ENCODE measurements at regions not wholly inside any gene's neighbourhood (a gene's known extent, or its start where the extent isn't known, plus 50 kb on each side); places are given as distances from the start of the nearest gene placed in this dataset.

DNA sequence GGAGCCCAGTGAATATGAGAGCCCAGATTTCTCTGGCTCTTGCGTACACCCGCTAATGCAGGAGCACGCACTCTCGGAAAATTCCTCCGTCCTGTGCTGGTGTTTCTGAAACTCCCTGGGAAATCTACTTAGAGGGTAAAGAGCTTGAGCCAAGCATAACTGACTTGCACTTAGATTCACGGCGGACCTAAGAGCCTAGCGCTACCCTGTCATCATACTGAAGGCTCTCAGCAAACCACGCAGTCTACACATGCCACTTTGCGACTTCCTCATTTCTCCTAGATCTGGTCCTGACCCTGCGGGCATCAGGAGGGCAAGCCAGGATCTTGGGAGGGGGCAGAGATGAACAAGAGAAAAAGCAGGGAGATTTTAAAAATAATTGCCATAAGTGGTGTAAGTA, 324.7 kb downstream of the CD83 start:
- Histone ChIP-seq H2AFZ (ENCODE audit: low read depth, low read length) (no peak overlapping the region), H3K9ac (ENCODE audit: low read length) (no peak overlapping the region), H3K36me3 (ENCODE audit: insufficient read depth, low read length) (no peaks in the 10 kb centered on the region), H3K9me3 (ENCODE audit: insufficient read depth, low read depth, low read length) (peaks cover 11% of the 10 kb centered on the region), H3K4me2 (ENCODE audit: low read length) (no peak overlapping the region), H4K20me1 (ENCODE audit: insufficient read depth, low read length) (no peaks in the 10 kb centered on the region), H3K4me3 (ENCODE audit: insufficient read depth, low read depth, low read length) (no peak overlapping the region), H3K27me3 (ENCODE audit: insufficient read depth, low read length) (no peaks in the 10 kb centered on the region), H3K4me1 (ENCODE audit: insufficient read depth, low read length) (no peaks in the 10 kb centered on the region), H3K27ac (ENCODE audit: low read depth, low read length) (no peak overlapping the region), H3K79me2 (ENCODE audit: insufficient read depth, low read length) (no peaks in the 10 kb centered on the region)
- peaks cover 2% of the 10 kb centered on the region for H3K9me3 Mint-ChIP-seq (ENCODE audit: unreplicated experiment)
- H3K27ac Mint-ChIP-seq (ENCODE audit: unreplicated experiment) = no peak overlapping the region
- TF ChIP-seq, protein P1, sequence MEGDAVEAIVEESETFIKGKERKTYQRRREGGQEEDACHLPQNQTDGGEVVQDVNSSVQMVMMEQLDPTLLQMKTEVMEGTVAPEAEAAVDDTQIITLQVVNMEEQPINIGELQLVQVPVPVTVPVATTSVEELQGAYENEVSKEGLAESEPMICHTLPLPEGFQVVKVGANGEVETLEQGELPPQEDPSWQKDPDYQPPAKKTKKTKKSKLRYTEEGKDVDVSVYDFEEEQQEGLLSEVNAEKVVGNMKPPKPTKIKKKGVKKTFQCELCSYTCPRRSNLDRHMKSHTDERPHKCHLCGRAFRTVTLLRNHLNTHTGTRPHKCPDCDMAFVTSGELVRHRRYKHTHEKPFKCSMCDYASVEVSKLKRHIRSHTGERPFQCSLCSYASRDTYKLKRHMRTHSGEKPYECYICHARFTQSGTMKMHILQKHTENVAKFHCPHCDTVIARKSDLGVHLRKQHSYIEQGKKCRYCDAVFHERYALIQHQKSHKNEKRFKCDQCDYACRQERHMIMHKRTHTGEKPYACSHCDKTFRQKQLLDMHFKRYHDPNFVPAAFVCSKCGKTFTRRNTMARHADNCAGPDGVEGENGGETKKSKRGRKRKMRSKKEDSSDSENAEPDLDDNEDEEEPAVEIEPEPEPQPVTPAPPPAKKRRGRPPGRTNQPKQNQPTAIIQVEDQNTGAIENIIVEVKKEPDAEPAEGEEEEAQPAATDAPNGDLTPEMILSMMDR (IDR thresholded peaks at IDR 0.05; ENCODE audit: insufficient read depth, low read depth, low read length) = no peak
- no peak for TF ChIP-seq EZH2 (IDR thresholded peaks at IDR 0.05; ENCODE audit: insufficient read depth, low read length)
- no peak for DNase-seq (ENCODE audit: low read depth)
- H3K36me3 Mint-ChIP-seq (ENCODE audit: low read depth, unreplicated experiment) = no peaks in the 10 kb centered on the region
- H3K27me3 Mint-ChIP-seq (ENCODE audit: low read depth, unreplicated experiment) = no peaks in the 10 kb centered on the region
- H3K4me1 Mint-ChIP-seq (ENCODE audit: low read depth, unreplicated experiment) = peaks cover 26% of the 10 kb centered on the region
- no peak for FAIRE-seq
- H3K4me3 Mint-ChIP-seq (ENCODE audit: unreplicated experiment) = no peak overlapping the region

DNA sequence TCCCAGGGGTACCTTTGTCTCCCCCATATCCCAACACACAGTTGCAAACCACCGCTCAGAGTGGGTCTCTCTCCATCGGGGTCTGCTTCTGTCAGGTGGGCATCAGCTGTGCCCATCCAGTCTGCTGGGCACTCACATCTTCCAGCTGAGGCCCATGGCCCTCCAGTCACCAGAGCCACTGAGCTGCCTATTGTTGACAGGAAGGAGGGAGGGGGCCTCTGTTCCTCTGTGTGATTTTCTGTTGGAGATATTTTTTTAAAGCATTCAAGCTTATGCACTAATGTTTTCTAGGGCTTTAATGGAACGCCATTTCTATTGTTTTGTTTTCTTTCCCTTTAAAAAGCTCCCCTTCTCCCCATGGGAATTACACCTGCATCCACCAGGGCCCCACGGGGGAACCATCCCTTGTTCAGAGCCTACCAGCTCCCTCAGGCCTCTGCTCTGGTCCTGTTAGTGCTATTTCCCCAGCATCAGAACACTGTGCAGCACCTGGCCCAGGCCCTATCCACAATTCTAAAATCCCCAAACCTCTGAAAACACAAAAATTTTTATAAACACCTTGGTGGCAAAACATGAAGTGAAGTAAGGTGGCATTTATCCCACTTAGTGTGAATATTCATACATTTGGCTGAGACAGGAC, 326.2 kb downstream of the CD83 start:
- no peak for TF ChIP-seq EZH2 (IDR thresholded peaks at IDR 0.05; ENCODE audit: insufficient read depth, low read length)
- TF ChIP-seq, protein P1 (IDR thresholded peaks at IDR 0.05; ENCODE audit: insufficient read depth, low read depth, low read length) = no peak
- FAIRE-seq (no peak), DNase-seq (ENCODE audit: low read depth) (no peak)
- no peak overlapping the region for H3K27ac ChIP-seq (ENCODE audit: low read depth, low read length)
- no peaks in the 10 kb centered on the region for H3K36me3 ChIP-seq (ENCODE audit: insufficient read depth, low read length)
- no peak overlapping the region for H3K4me3 ChIP-seq (ENCODE audit: insufficient read depth, low read depth, low read length)
- H3K9me3 ChIP-seq (ENCODE audit: insufficient read depth, low read depth, low read length) = peaks cover 11% of the 10 kb centered on the region
- H3K4me2 ChIP-seq (ENCODE audit: low read length) = no peak overlapping the region
- Mint-ChIP-seq H3K9me3 (ENCODE audit: unreplicated experiment) (peaks cover 8% of the 10 kb centered on the region), H3K27ac (ENCODE audit: unreplicated experiment) (no peak overlapping the region), H3K4me3 (ENCODE audit: unreplicated experiment) (no peak overlapping the region), H3K4me1 (ENCODE audit: low read depth, unreplicated experiment) (peaks cover 26% of the 10 kb centered on the region), H3K36me3 (ENCODE audit: low read depth, unreplicated experiment) (no peaks in the 10 kb centered on the region), H3K27me3 (ENCODE audit: low read depth, unreplicated experiment) (no peaks in the 10 kb centered on the region)
- no peaks in the 10 kb centered on the region for H3K4me1 ChIP-seq (ENCODE audit: insufficient read depth, low read length)
- no peak overlapping the region for H2AFZ ChIP-seq (ENCODE audit: low read depth, low read length)
- no peaks in the 10 kb centered on the region for H4K20me1 ChIP-seq (ENCODE audit: insufficient read depth, low read length)
- H3K79me2 ChIP-seq (ENCODE audit: insufficient read depth, low read length) = no peaks in the 10 kb centered on the region
- no peaks in the 10 kb centered on the region for H3K27me3 ChIP-seq (ENCODE audit: insufficient read depth, low read length)
- no peak overlapping the region for H3K9ac ChIP-seq (ENCODE audit: low read length)

DNA sequence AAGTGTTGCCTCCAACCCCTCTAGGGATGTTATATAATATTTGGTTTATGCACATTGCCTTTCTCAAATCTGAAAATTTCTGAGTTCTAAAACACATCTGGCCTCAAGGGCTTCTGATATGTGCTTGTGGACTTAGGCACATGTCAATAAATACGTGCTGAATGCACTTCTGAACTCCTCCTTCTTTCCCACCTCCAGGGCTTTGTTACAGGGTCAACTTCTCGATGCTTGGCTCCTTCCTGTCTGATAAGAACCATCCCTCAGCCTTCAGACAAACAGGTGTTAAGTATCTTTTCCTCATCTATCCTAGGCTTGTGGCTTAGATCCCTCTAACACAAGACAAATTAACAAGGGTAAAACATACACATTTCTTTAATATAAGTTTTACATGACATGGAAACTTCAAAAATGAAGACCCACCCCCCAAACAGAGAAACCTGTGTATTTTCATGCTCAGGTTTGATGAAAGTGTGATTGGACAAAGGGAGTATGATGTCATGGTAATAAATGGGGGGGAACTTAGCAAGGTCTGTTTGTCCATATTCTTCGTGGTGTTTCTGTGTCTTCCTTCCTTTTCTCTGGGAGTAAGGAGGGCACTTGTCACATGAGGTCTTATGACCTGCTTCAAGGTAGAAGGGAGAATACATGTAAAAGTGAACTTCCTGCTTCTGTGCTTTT, 326.9 kb downstream of the CD83 start:
- TF ChIP-seq, protein P1 (IDR thresholded peaks at IDR 0.05; ENCODE audit: insufficient read depth, low read depth, low read length) = no peak
- TF ChIP-seq EZH2 (IDR thresholded peaks at IDR 0.05; ENCODE audit: insufficient read depth, low read length) = no peak
- Histone ChIP-seq H3K9ac (ENCODE audit: low read length) (no peak overlapping the region), H3K36me3 (ENCODE audit: insufficient read depth, low read length) (no peaks in the 10 kb centered on the region), H3K9me3 (ENCODE audit: insufficient read depth, low read depth, low read length) (peaks cover 11% of the 10 kb centered on the region), H3K4me3 (ENCODE audit: insufficient read depth, low read depth, low read length) (no peak overlapping the region), H2AFZ (ENCODE audit: low read depth, low read length) (no peak overlapping the region), H3K27me3 (ENCODE audit: insufficient read depth, low read length) (no peaks in the 10 kb centered on the region), H4K20me1 (ENCODE audit: insufficient read depth, low read length) (no peaks in the 10 kb centered on the region), H3K4me2 (ENCODE audit: low read length) (no peak overlapping the region), H3K79me2 (ENCODE audit: insufficient read depth, low read length) (no peaks in the 10 kb centered on the region), H3K27ac (ENCODE audit: low read depth, low read length) (no peak overlapping the region), H3K4me1 (ENCODE audit: insufficient read depth, low read length) (no peaks in the 10 kb centered on the region)
- FAIRE-seq (no peak), DNase-seq (ENCODE audit: low read depth) (no peak)
- Mint-ChIP-seq H3K36me3 (ENCODE audit: low read depth, unreplicated experiment) (no peaks in the 10 kb centered on the region), H3K27ac (ENCODE audit: unreplicated experiment) (no peak overlapping the region), H3K27me3 (ENCODE audit: low read depth, unreplicated experiment) (no peaks in the 10 kb centered on the region), H3K9me3 (ENCODE audit: unreplicated experiment) (peaks cover 8% of the 10 kb centered on the region), H3K4me3 (ENCODE audit: unreplicated experiment) (no peak overlapping the region), H3K4me1 (ENCODE audit: low read depth, unreplicated experiment) (peaks cover 24% of the 10 kb centered on the region)
